Keratinocyte (primary cell): ENCODE measurements at regions not wholly inside any gene's neighbourhood (a gene's known extent, or its start where the extent isn't known, plus 50 kb on each side); places are given as distances from the start of the nearest gene placed in this dataset.

ENCODE experiments used
- DNase-seq: peaks from one replicate; pipeline ENCODE4 v3.0.0-alpha.2; 2011; ENCODE audit warnings: low read depth, missing footprints, low spot score
- FAIRE-seq: peaks from 2 replicates; lab custom pipeline; 2011; peaks lifted over from hg19 to GRCh38; lab: Jason Lieb, UNC
- H2AFZ ChIP-seq: 2 replicates; pipeline ENCODE4 v1.6.0; 2012; ENCODE audit warnings: low read length, control low read depth, inconsistent platforms; ENCODE audit not compliant: control insufficient read depth
- H3K27ac ChIP-seq: 2 replicates; pipeline ENCODE4 v1.5.1; 2011; ENCODE audit warnings: low read length; ENCODE audit not compliant: control insufficient read depth, insufficient read depth
- H3K27me3 ChIP-seq: 3 replicates; pipeline ENCODE4 v1.6.0; 2011; ENCODE audit warnings: low read length; ENCODE audit not compliant: control insufficient read depth, insufficient read depth; ENCODE audit errors: extremely low read depth
- H3K36me3 ChIP-seq, 2 experiments: 2 replicates in 1 of 2; 3 replicates in 1 of 2; pipeline ENCODE4 v1.5.1; 2011; ENCODE audit warnings: low read length in 2 of 2, mild to moderate bottlenecking in 1 of 2; ENCODE audit not compliant: control insufficient read depth in 2 of 2, insufficient read depth in 2 of 2; ENCODE audit errors: extremely low read depth in 1 of 2
- H3K4me1 ChIP-seq: 3 replicates; pipeline ENCODE4 v1.5.1; 2011; ENCODE audit warnings: low read length; ENCODE audit not compliant: control insufficient read depth, insufficient read depth; ENCODE audit errors: extremely low read depth
- H3K4me2 ChIP-seq: 3 replicates; pipeline ENCODE4 v1.6.0; 2011; ENCODE audit warnings: low read depth, low read length; ENCODE audit not compliant: control insufficient read depth, insufficient read depth; ENCODE audit errors: extremely low read depth
- H3K4me3 ChIP-seq, 3 experiments: fragments of 200-600 bp in 1 of 3; sonication (generic) in 1 of 3; 2 replicates in 2 of 3; 3 replicates in 1 of 3; pipeline ENCODE4 v1.5.1; 2011 to 2016; ENCODE audit warnings: low read length in 3 of 3, mild to moderate bottlenecking in 3 of 3, control low read depth in 2 of 3, inconsistent platforms in 1 of 3, low read depth in 1 of 3, mixed read lengths in 1 of 3, mixed run types in 1 of 3, moderate library complexity in 1 of 3; ENCODE audit not compliant: control insufficient read depth in 2 of 3, insufficient read depth in 2 of 3; ENCODE audit errors: extremely low read depth in 1 of 3
- H3K79me2 ChIP-seq: 2 replicates; pipeline ENCODE4 v1.6.0; 2012; ENCODE audit warnings: low read length; ENCODE audit not compliant: control insufficient read depth, insufficient read depth
- H3K9ac ChIP-seq: 3 replicates; pipeline ENCODE4 v1.6.0; 2011; ENCODE audit warnings: low read length; ENCODE audit not compliant: control insufficient read depth, insufficient read depth; ENCODE audit errors: extremely low read depth
- H3K9me1 ChIP-seq: 3 replicates; pipeline ENCODE4 v1.6.0; 2011; ENCODE audit warnings: low read length; ENCODE audit not compliant: control insufficient read depth, insufficient read depth; ENCODE audit errors: extremely low read depth
- H3K9me3 ChIP-seq: 2 replicates; pipeline ENCODE4 v1.5.1; 2012; ENCODE audit warnings: low read depth, low read length; ENCODE audit not compliant: control insufficient read depth
- H4K20me1 ChIP-seq: 3 replicates; pipeline ENCODE4 v1.6.0; 2011; ENCODE audit warnings: low read length; ENCODE audit not compliant: control insufficient read depth, insufficient read depth; ENCODE audit errors: extremely low read depth
- EZH2 ChIP-seq: IDR thresholded peaks from one replicate; pipeline ENCODE4 v1.6.1; 2012; ENCODE audit warnings: inconsistent platforms, mild to moderate bottlenecking, low read length, moderate library complexity
- dilution Hi-C: fragments of 300-500 bp; cut with MboI; formaldehyde crosslinking; loops from one replicate; pipeline ENCODE4 v1.7.0; 2020; ENCODE audit warnings: low sequenced_read_pairs; ENCODE audit not compliant: extremely low pct_ligation_motif_present
- TF ChIP-seq, protein P1 (sequence below), 3 experiments: IDR thresholded peaks in 1 of 3; conservative IDR thresholded peaks in 1 of 3; optimal IDR thresholded peaks in 1 of 3; 2 replicates in 2 of 3; 3 replicates in 1 of 3; pipeline versions ENCODE3 to v1.5.1; 2011; ENCODE audit warnings: low read length in 3 of 3, mild to moderate bottlenecking in 3 of 3, moderate library complexity in 2 of 3, control low read depth in 1 of 3, inconsistent platforms in 1 of 3; ENCODE audit not compliant: insufficient read depth in 2 of 3; ENCODE audit errors: extremely low read depth in 1 of 3

DNA sequence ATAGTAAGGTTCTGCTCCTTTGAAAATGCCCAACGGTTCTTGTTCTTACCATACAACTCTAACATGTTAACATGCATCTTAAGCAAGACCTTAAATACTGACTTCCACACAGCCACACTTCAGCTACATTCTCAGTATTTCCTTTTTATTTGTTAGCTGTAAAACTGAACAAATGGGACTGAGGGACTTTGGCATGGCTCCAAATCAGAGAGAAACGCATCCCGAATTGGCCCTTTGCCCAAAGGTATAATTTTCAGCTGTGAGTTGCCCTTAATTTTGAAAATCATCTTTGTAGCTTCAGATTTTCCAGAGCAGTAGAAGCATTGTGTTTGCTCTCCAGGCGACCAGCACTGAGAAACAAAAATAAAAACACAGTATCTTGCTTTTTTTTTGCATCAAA is 56.4 kb downstream of the NEUROD6 start:
- H3K36me3 ChIP-seq = no peaks in the 10 kb centered on the region
- FAIRE-seq (no peak), DNase-seq (no peak)
- H3K79me2 ChIP-seq = no peaks in the 10 kb centered on the region
- no peaks in the 10 kb centered on the region for H3K27me3 ChIP-seq
- H3K27ac ChIP-seq = no peak overlapping the region
- no peak overlapping the region for H2AFZ ChIP-seq
- no peaks in the 10 kb centered on the region for H3K9me3 ChIP-seq
- TF ChIP-seq, protein P1, sequence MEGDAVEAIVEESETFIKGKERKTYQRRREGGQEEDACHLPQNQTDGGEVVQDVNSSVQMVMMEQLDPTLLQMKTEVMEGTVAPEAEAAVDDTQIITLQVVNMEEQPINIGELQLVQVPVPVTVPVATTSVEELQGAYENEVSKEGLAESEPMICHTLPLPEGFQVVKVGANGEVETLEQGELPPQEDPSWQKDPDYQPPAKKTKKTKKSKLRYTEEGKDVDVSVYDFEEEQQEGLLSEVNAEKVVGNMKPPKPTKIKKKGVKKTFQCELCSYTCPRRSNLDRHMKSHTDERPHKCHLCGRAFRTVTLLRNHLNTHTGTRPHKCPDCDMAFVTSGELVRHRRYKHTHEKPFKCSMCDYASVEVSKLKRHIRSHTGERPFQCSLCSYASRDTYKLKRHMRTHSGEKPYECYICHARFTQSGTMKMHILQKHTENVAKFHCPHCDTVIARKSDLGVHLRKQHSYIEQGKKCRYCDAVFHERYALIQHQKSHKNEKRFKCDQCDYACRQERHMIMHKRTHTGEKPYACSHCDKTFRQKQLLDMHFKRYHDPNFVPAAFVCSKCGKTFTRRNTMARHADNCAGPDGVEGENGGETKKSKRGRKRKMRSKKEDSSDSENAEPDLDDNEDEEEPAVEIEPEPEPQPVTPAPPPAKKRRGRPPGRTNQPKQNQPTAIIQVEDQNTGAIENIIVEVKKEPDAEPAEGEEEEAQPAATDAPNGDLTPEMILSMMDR (optimal IDR thresholded peaks at IDR 0.05 in 1 of 3, IDR thresholded peaks at IDR 0.05 in 1 of 3, conservative IDR thresholded peaks at IDR 0.05 in 1 of 3; ENCODE audit: extremely low read depth in 1 of 3, insufficient read depth in 2 of 3, low read length in 3 of 3) = no peak
- no peak for TF ChIP-seq EZH2
- no peaks in the 10 kb centered on the region for H4K20me1 ChIP-seq
- no peak overlapping the region for H3K4me3 ChIP-seq
- H3K4me2 ChIP-seq = no peak overlapping the region
- no peaks in the 10 kb centered on the region for H3K4me1 ChIP-seq
- dilution Hi-C loops = no loop called here
- no peaks in the 10 kb centered on the region for H3K9me1 ChIP-seq
- no peak overlapping the region for H3K9ac ChIP-seq

DNA sequence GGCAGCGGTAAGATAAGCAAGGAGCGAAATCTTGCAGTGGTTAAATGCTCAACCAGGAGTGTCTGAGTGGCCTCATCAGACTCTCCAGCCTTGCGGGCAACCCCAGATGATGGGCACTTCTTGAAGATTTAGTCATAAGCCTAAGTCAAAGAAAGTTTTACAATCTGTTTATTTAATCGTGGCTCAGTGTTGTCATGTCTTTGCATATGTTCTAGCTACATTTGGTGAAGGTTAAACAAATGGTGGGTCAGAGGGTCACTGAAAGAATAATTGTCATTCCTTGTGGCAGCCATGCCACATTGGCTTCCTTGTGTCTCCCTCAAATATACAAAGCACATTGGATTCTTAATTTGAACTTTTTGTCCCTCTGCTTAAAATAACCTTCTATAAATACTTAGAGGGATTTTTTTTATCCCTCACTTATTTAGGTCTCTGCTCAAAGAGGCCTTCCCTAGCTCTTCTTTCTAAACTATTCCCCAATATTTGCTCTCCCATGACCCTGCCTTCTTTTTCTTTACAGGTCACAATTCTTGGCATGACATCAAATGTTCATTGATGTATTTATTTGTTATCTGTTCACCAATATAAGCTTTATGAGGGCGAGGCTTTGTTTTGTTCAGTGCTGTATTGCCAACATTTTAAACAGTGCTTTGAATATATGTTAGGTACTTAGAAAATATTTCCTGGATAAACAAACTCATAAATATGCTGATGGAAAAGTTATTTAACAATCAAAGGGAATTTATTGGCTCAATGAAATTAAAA is 68.7 kb downstream of the NEUROD6 start:
- Histone ChIP-seq H3K79me2 (no peaks in the 10 kb centered on the region), H3K9ac (no peak overlapping the region), H3K9me3 (no peaks in the 10 kb centered on the region), H3K9me1 (no peaks in the 10 kb centered on the region), H3K36me3 (no peaks in the 10 kb centered on the region), H4K20me1 (no peaks in the 10 kb centered on the region), H3K27ac (no peak overlapping the region), H3K4me1 (no peaks in the 10 kb centered on the region), H3K4me2 (no peak overlapping the region), H3K27me3 (no peaks in the 10 kb centered on the region), H2AFZ (no peak overlapping the region), H3K4me3 (no peak overlapping the region)
- DNase-seq (no peak), FAIRE-seq (no peak)
- TF ChIP-seq, protein P1 (optimal IDR thresholded peaks at IDR 0.05 in 1 of 3, IDR thresholded peaks at IDR 0.05 in 1 of 3, conservative IDR thresholded peaks at IDR 0.05 in 1 of 3; ENCODE audit: extremely low read depth in 1 of 3, insufficient read depth in 2 of 3, low read length in 3 of 3) = no peak
- TF ChIP-seq EZH2 = no peak
- dilution Hi-C loops = no loop called here
